ENCODE measurements at regions not wholly inside any gene's neighbourhood (a gene's known extent, or its start where the extent isn't known, plus 50 kb on each side); places are given as distances from the start of the nearest gene placed in this dataset.

GRCh38 chr14:76307786-76308780 lies 67.9 kb upstream of the ESRRB start:
- no peak for DNase-seq

DNA sequence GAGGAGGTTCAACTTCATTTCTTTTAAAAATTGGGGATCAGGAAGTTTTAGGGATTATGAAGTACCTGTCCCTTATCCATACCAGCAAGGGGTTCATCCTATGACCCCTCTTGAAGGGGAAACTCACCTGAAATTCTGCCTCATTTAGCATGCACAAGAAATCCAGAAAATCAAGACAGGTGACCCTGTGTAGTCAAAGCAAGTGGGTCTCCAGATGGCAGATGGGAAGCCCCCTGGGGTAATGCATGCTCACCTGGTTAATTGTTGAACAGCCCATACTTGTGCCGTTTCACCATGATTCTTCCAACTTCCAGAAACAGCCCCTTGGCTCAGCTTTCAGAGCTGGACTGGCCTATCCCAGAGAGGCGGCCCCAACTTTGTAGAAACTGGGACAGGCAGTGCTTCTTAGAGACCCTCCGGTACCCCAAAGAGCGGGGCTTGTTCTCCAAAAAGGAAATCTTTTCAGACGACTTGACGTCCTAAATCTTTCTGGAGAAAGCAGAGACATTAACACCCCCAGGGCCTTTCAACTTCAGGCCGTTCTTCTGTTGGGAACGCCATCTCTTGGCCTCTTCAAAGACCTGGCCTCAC lies 66.3 kb upstream of the ESRRB start:
- no peak for DNase-seq

DNA sequence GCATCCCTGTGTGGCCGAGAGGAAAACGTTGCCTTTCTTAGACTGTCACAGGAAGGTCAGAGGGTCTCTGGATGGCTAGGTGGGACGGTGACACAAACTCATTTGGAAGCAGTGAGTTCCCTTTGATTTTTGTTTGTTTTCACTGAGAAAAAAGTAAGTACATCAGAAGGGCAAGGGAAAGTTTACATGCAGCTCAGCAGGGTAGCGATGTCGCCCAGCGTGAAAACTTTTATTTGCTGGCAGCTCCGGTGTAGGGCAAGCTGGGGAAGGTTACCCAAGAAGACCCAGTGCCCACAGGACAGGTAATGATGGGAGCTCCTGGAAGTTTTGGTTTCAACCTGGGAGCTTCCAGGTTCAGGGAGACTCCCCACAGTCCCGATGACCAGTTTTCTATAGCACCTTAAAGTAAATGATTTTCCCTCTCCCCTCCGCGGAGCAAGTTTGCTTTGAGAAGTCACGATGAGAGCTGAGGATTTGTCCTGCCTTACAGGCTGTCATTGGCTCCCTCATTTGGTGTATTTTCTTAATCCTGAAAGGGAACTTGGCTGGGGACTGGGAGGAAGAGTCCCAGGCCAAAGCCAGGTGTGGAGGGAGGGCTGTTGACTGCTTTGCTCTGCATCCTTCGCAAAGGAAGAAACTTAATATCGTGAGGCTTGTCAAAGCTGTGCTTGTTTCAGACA lies 64.7 kb upstream of the ESRRB start:
- DNase-seq = no peak

DNA sequence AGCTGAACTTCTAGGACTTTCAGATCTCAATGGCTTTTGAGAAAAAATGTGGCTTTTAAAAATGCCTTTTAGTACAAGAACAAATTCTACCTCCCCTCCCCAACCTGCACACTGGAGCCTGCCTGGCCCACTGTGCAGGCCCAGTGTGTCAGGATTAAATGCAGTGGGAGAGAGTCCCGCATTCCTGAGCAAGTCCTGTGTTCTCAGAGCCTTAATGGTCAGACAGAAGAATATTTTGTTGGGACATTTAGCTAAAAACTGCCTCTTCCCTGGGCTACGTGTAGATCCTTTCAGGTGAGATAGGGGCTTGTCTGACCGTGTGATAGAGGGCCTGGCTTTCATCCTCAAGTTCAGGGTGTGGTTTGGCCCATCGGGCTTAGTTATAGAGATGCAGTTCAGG lies 63.1 kb upstream of the ESRRB start:
- DNase-seq = no peak

DNA sequence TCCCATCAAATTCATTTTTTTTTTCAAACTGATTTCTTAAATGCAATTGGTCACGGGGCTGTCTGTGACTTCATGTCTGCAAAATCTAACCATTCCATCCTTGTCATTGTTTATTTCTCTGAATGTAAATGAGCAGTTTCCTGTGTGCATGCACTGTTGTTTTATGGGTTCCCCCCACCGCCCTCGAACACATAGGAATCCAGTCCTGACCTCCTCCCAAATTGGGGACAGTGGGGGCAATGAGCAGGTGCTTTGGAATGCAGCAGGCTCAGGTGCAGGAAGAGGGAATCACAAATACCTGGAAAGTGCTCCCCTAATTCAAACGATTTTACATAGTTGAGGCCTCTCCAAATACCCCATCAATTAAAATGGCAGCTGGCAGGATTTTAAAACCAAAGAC lies 62.6 kb upstream of the ESRRB start:
- DNase-seq = no peak

DNA sequence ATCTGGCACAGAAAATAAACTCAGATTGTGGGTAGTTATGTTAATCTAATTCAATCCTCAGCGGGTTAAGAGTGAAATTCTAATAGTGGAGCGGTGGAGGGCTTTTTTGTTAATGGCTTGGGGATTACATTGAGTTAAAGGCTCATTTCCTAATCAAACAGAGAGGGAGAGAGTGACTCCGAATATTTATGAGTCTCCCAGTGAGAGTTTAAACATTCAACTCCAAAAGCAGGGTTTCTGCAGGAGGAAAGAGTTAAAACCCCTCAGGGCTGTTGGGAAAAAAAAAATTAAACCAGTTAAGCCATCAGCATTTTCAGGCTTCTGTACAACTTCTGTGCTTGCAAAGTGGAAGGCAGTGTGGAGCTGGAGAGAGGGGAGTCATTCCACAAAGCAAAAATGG lies 62.1 kb upstream of the ESRRB start:
- no peak for DNase-seq

DNA sequence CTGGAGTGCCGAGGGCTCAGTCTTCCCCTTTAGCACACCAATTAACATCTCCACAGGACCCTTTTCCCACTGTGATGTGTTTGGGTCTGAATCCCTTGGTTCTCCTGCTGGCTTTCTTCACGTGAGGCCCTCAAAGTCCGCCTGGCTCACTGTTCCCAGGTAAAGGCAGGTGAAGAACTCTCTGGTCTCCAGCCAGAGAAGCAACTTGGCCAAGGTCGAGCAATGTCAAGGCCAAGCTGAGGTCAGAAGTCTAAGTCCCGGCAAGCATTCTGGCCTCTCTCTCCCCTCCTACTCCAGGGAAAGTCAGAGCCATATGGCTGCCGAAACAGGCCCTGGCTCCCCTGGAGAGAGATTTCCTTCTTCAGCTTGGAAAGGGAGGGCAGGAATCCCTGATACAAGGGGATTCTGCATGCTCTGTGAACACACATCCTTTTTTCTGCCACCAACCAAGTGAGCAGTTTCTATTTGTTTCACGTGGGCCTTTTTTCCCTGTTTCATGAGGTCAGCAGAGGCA lies 61.4 kb upstream of the ESRRB start:
- DNase-seq = no peak

- no peak for DNase-seq
Measured at GRCh38 chr14:76320486-76320885, 55.5 kb upstream of the ESRRB start.

DNA sequence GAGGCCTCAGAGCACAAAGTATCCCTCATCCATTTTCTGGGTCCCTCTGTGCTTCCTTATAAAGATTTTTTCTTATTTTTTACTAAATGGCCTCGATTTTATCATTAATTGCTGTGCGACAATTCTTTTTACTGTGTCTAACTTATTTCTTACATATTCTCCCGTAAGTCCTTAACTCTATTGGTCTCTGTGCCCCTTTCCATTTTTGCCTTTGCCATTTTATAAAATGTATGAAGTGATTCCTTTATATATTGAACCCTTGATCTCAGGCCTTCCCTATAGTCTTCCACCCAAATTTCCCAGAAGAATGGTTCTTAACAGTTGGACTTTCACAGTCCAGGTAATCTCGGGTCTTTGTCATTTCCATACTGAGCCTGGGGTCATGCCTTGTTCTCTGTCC lies 55.0 kb upstream of the ESRRB start:
- no peak for DNase-seq

GRCh38 chr14:76322594-76323220 lies 53.2 kb upstream of the ESRRB start:
- no peak for DNase-seq

GRCh38 chr14:76323331-76324050 lies 52.4 kb upstream of the ESRRB start:
- DNase-seq = no peak

DNA sequence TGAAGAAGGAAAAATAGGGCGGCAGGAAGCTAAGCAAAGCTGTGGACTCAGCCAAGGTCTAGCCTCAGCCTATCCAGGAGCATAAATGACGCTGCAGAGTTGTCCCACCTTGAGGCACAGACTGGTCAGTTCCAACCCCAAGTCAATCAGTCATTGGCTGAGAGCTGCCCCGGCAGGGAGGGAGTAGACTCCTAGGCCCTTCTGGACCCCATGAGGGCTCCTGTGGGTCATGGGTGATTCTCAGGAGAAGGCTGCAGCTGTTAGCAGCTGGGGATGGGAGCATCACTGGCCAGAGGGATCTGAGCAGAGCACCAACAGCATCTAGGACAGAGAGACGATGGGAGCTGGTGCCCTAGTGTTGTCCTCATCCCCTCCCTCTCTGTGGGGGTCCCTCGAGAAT lies 51.8 kb upstream of the ESRRB start:
- no peak for DNase-seq

All from fibroblast of skin of right quadriceps (primary cell).